SK-N-SH treated with all-trans-retinoic acid at 6 μM for 48 hours (cell line): ENCODE measurements at regions not wholly inside any gene's neighbourhood (a gene's known extent, or its start where the extent isn't known, plus 50 kb on each side); places are given as distances from the start of the nearest gene placed in this dataset.

Source experiments
- RARB ChIP-seq: fragments of 250-450 bp; sonication (Bioruptor Pico); IDR thresholded peaks from 2 replicates; pipeline ENCODE4 v1.8.0; 2021; ENCODE audit warnings: mild to moderate bottlenecking, moderate library complexity
- TOX ChIP-seq: fragments of 250-450 bp; sonication (Bioruptor Pico); IDR thresholded peaks from 2 replicates; pipeline ENCODE4 v1.8.0; 2021; ENCODE audit warnings: mild to moderate bottlenecking, moderate library complexity, borderline replicate concordance
- ZFP3 ChIP-seq: fragments of 250-450 bp; sonication (Bioruptor Pico); IDR thresholded peaks from 2 replicates; pipeline ENCODE4 v1.5.0; 2020; ENCODE audit warnings: mild to moderate bottlenecking, moderate library complexity
- ZFP30 ChIP-seq: fragments of 450-650 bp; formaldehyde crosslinking; IDR thresholded peaks from 2 replicates; pipeline ENCODE4 v1.5.0; 2022; ENCODE audit warnings: mild to moderate bottlenecking, moderate library complexity
- TF ChIP-seq, protein P1 (sequence below): fragments of 250-450 bp; sonication (Bioruptor Pico); IDR thresholded peaks from 2 replicates; pipeline ENCODE4 v1.5.1; 2020; ENCODE audit warnings: low read depth, mild to moderate bottlenecking, moderate library complexity

DNA sequence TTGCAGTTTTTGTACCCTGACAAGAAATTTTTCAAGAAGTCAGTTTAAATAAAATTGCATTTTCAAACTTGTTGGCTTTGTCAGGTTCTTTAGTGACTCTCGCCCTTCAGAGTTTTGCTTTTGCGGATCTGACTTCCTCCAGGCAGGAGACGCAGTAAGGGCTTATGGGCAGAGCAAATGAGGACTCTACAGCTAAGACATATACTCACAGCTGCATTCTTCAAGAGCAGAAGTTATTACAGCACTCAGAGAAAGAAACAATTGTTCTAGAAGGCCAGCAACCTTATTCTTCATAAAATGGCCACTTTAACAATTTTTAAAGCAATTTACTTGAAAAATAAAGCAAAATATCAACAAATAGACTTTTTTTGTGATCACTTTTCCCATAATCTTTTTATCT, 438.8 kb upstream of the THRB start:
- no peak for TF ChIP-seq RARB (CRISPR knock-in tag)
- TF ChIP-seq, protein P1, sequence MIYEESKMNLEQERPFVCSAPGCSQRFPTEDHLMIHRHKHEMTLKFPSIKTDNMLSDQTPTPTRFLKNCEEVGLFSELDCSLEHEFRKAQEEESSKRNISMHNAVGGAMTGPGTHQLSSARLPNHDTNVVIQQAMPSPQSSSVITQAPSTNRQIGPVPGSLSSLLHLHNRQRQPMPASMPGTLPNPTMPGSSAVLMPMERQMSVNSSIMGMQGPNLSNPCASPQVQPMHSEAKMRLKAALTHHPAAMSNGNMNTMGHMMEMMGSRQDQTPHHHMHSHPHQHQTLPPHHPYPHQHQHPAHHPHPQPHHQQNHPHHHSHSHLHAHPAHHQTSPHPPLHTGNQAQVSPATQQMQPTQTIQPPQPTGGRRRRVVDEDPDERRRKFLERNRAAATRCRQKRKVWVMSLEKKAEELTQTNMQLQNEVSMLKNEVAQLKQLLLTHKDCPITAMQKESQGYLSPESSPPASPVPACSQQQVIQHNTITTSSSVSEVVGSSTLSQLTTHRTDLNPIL: no peak
- no peak for TF ChIP-seq TOX (CRISPR knock-in tag)
- TF ChIP-seq ZFP3: no peak
- no peak for TF ChIP-seq ZFP30
